Heart left ventricle (tissue), 16 donors: ENCODE measurements at regions not wholly inside any gene's neighbourhood (a gene's known extent, or its start where the extent isn't known, plus 50 kb on each side); places are given as distances from the start of the nearest gene placed in this dataset.

ENCODE experiments used
- ATAC-seq, 4 donors: fragments of 200-7000 bp; cut with Tn5 transposase; one replicate each; pipeline ENCODE4 v1.9.1; 2020 to 2022; ENCODE audit warnings: moderate library complexity in 4 of 4, mild to moderate bottlenecking in 3 of 4, moderate number of reproducible peaks in 1 of 4
- DNase-seq, 5 donors: peaks; one replicate each; pipeline ENCODE4 v3.0.0-alpha.2; 2020
- H3K27ac ChIP-seq, 12 donors: fragments of 200-600 bp; sonication (generic) in 4 of 12; one replicate each; pipeline versions ENCODE4 v1.5.0 to v1.8.0; 2016 to 2022; ENCODE audit warnings: mild to moderate bottlenecking in 2 of 12
- H3K27me3 ChIP-seq, 9 donors: fragments of 200-600 bp; sonication (generic) in 2 of 9; one replicate each; pipeline versions ENCODE4 v1.5.1 to v1.8.0; 2016 to 2022; ENCODE audit warnings: mild to moderate bottlenecking in 3 of 9
- H3K36me3 ChIP-seq, 9 donors: fragments of 200-600 bp; sonication (generic) in 2 of 9; one replicate each; pipeline versions ENCODE4 v1.5.0 to v1.8.0; 2018 to 2022; ENCODE audit warnings: mild to moderate bottlenecking in 2 of 9
- H3K4me1 ChIP-seq, 12 donors: fragments of 200-600 bp; sonication (generic) in 4 of 12; one replicate each; pipeline versions ENCODE4 v1.5.0 to v1.8.0; 2016 to 2022; ENCODE audit warnings: mild to moderate bottlenecking in 3 of 12
- H3K4me3 ChIP-seq, 12 donors: fragments of 200-600 bp; sonication (generic) in 4 of 12; one replicate each; pipeline versions ENCODE4 v1.5.0 to v1.8.0; 2017 to 2022; ENCODE audit warnings: mild to moderate bottlenecking in 9 of 12, moderate library complexity in 4 of 12
- H3K9me3 ChIP-seq, 12 donors: fragments of 200-600 bp; sonication (generic) in 4 of 12; one replicate each; pipeline versions ENCODE4 v1.5.0 to v1.8.0; 2016 to 2022; ENCODE audit warnings: mild to moderate bottlenecking in 1 of 12
- POLR2A ChIP-seq, 2 donors: fragments of 450-650 bp; IDR thresholded peaks; one replicate each; pipeline ENCODE4 v1.6.1; 2017; ENCODE audit warnings: antibody characterized with exemption in 2 of 2, mild to moderate bottlenecking in 2 of 2, moderate library complexity in 2 of 2
- WGBS, 4 donors: extraction: QIAGEN DNeasy Blood & Tissue Kit in 2 of 4; methylation state at CpG; one replicate each; pipeline versions ENCODE4 v1.1.5 to v1.1.7; 2013 to 2018; 5-methylcytosine and 5-hydroxymethylcytosine counted together
- intact Hi-C, 10 donors: fragments of 100-400 bp; cut with DNase I; formaldehyde crosslinking; loops; one replicate each; pipeline versions ENCODE4 v1.11.1 to v1.14.2; 2022
- TF ChIP-seq, protein P1 (sequence below), 12 donors: fragments of 200-600 bp; sonication (generic) in 4 of 12; IDR thresholded peaks; one replicate each; pipeline versions ENCODE4 v1.5.0 to v1.8.0; 2018 to 2022; ENCODE audit warnings: antibody characterized with exemption in 12 of 12, mild to moderate bottlenecking in 5 of 12
- donor health status: ischemic (EF 13 %, LVEDD 7.1; RV severe dilation, severe dysfunction).
- donor health status: healthy with polysubstance abuse.
- donor health status: DM: no; HTN: yes; CAD: no.
- donor health status: DM: no; HTN: no; CAD: no.
- donor health status: ischemic (EF 25% LVEDD 6.9; RV normal size, moderate dysfunction).
- donor health status: ischemic (EF 25% LVEDD 5.7; RV mildly dilated, moderate dysfunction).
- donor health status: healthy.
- donor health status: DM: yes; HTN: yes; CAD: no.
- donor health status: ischemic (EF 35%, LVEDD 5.7; RV mildly dilated, moderate dysfunction).
- donor health status: nonischemic (EF 11% LVEDD 7.7; RV severe dilation, severe dysfunction).
- donor health status: DM: yes; HTN: yes; CAD: no.
- donor health status: PGD.
- donor health status: ischemic (EF 29% LVEDD 5.4; RV normal size, mild dysfunction).
- donor health status: nonischemic (EF 23%, LVEDD 6.1; RV moderate dilation, normal function).

DNA sequence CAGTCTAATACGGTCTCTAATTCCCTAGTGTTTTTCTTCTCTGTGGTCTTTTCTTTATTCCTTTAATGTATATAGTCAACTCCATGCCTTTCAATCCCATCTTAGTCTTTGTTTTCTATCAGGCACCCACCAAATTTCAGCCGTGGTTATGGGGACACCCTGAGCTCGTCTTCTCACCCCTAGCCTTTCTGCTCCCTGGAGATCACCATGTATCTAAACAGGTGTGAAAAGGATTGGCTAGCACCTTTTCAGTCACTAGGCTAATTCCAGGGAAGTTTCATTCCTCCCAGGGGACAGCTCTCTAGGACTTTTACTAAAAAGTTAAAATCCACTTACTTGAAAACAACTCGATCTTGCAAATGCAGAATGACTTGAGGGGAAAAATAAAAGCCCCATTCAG lies 291.3 kb downstream of the ETNK1 start:
- no peak for ATAC-seq
- H3K4me1 ChIP-seq = peaks cover 0 to 11% (median 0%) of the 10 kb centered on the region in 12 donors
- no peaks in the 10 kb centered on the region for H3K9me3 ChIP-seq
- no peak for DNase-seq
- TF ChIP-seq POLR2A (IDR thresholded peaks at IDR 0.05) = no peak
- TF ChIP-seq, protein P1, sequence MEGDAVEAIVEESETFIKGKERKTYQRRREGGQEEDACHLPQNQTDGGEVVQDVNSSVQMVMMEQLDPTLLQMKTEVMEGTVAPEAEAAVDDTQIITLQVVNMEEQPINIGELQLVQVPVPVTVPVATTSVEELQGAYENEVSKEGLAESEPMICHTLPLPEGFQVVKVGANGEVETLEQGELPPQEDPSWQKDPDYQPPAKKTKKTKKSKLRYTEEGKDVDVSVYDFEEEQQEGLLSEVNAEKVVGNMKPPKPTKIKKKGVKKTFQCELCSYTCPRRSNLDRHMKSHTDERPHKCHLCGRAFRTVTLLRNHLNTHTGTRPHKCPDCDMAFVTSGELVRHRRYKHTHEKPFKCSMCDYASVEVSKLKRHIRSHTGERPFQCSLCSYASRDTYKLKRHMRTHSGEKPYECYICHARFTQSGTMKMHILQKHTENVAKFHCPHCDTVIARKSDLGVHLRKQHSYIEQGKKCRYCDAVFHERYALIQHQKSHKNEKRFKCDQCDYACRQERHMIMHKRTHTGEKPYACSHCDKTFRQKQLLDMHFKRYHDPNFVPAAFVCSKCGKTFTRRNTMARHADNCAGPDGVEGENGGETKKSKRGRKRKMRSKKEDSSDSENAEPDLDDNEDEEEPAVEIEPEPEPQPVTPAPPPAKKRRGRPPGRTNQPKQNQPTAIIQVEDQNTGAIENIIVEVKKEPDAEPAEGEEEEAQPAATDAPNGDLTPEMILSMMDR (IDR thresholded peaks at IDR 0.05) = no peak
- WGBS, 4 donors = 54 to 65% (median 59%) methylated on average over 4 of the region's 4 CpGs
- H3K4me3 ChIP-seq = no peak overlapping the region
- intact Hi-C loops = no loop called here
- H3K27me3 ChIP-seq = no peaks in the 10 kb centered on the region
- no peak overlapping the region for H3K27ac ChIP-seq
- no peaks in the 10 kb centered on the region for H3K36me3 ChIP-seq

DNA sequence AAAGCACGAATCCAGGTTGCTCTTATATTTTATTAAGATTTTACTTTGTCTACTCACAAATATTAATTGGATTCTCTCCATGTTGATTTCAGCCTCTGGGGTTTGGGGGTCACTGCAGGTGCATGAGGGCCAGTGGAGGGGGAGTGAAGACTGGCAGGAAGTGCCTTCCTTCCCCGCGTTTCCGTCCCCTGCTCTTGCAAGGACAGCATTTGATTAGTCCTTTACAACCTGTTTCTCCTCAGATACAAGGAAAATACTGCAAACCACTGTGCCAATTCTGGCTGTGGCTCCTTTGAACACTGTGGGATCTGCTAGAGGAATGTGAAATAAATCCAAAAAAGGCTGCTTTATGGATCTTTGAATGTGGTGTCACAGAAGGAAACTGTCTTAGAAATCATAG lies 291.8 kb downstream of the ETNK1 start:
- intact Hi-C loops = no loop called here
- no peak for ATAC-seq
- WGBS, 4 donors = 38 to 54% (median 48%) methylated on average over 4 of the region's 4 CpGs

DNA sequence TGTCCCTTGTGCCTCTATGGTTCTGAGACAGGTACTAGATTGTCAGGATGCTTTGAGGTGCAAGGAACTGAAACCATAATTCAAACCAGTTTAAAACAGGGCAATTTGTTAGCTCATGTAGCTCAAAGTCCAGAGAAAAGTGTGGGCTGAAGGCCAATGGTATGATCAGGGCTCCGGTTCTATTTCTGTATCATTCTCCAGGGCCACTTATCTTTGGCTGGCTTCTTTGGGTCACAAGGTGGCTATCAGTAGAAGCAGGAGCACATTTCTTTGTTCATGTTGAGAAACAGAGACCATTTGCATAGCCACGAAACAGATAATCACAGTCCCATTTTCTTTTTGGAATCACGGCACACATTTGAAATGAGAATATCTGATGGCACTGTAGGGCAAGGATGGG lies 294.9 kb downstream of the ETNK1 start:
- 29 to 57% (median 40%) methylated on average over 3 of the region's 3 CpGs for WGBS, 4 donors
- Histone ChIP-seq H3K4me1 (peaks cover 0 to 11% (median 0%) of the 10 kb centered on the region in 12 donors), H3K36me3 (no peaks in the 10 kb centered on the region), H3K4me3 (no peak overlapping the region), H3K27me3 (no peaks in the 10 kb centered on the region), H3K27ac (no peak overlapping the region), H3K9me3 (no peaks in the 10 kb centered on the region)
- intact Hi-C loops = no loop called here
- ATAC-seq (peak in 1 of 4 donors; percentile 41), DNase-seq (peak in 1 of 5 donors; percentile 27)
- TF ChIP-seq POLR2A (IDR thresholded peaks at IDR 0.05) = no peak
- TF ChIP-seq, protein P1 (IDR thresholded peaks at IDR 0.05) = no peak

More for the DNA sequence above, 291.8 kb downstream of the ETNK1 start:
- no peak for DNase-seq
- H3K27me3 ChIP-seq = no peaks in the 10 kb centered on the region
- no peaks in the 10 kb centered on the region for H3K36me3 ChIP-seq
- peaks cover 0 to 11% (median 0%) of the 10 kb centered on the region in 12 donors for H3K4me1 ChIP-seq
- H3K4me3 ChIP-seq = no peak overlapping the region
- H3K9me3 ChIP-seq = no peaks in the 10 kb centered on the region
- TF ChIP-seq POLR2A (IDR thresholded peaks at IDR 0.05) = no peak
- TF ChIP-seq, protein P1 (IDR thresholded peaks at IDR 0.05) = no peak
- no peak overlapping the region for H3K27ac ChIP-seq

DNA sequence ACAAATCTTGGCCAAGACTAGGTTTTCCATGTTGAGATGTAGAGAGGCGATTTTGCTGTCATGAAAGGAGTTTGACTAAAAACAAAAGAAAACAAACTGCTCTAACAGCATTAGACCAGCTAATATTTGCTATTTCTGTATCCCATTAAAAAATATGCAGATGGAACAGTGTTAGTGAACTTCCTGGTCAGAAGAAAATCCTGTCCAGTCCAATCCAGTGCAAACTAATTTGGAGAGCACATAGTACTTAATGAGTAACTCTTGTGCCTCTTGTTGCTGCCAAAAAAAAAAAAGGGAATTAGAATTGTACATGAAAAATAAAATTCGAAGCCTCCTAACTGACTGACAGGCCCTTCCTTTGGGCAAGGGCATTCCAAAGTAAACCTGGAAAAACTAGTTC lies 298.8 kb downstream of the ETNK1 start:
- no peak overlapping the region for H3K4me3 ChIP-seq
- DNase-seq (no peak), ATAC-seq (no peak)
- no peak for TF ChIP-seq POLR2A (IDR thresholded peaks at IDR 0.05)
- TF ChIP-seq, protein P1 (IDR thresholded peaks at IDR 0.05) = no peak
- intact Hi-C loops = no loop called here
- H3K27me3 ChIP-seq = no peaks in the 10 kb centered on the region
- peaks cover 0 to 11% (median 0%) of the 10 kb centered on the region in 12 donors for H3K4me1 ChIP-seq
- H3K36me3 ChIP-seq = no peaks in the 10 kb centered on the region
- WGBS, 4 donors = 65 to 83% (median 77%) methylated on average over 2 of the region's 2 CpGs
- H3K9me3 ChIP-seq = no peaks in the 10 kb centered on the region
- H3K27ac ChIP-seq = no peak overlapping the region
